SK-N-SH (cell line): ENCODE measurements at regions not wholly inside any gene's neighbourhood (a gene's known extent, or its start where the extent isn't known, plus 50 kb on each side); places are given as distances from the start of the nearest gene placed in this dataset.

ENCODE experiments used
- CTCF ChIA-PET: fragments of 300-600, 350-600 bp; formaldehyde crosslinking; extraction: SDS; loops from one replicate; lab custom pipeline; 2021; lab: Yijun Ruan, JAX
- POLR2A ChIA-PET: fragments of 350-600 bp; sonication (Branson Sonifier 250); formaldehyde crosslinking; extraction: SDS; loops from one replicate; lab custom pipeline; 2020; ENCODE audit warnings: antibody characterized with exemption, inconsistent platforms; lab: Yijun Ruan, JAX
- DNase-seq: peaks from one replicate; pipeline ENCODE4 v3.0.0; 2012
- H2AFZ ChIP-seq: fragments of 200-600 bp; sonication (generic); 2 replicates; pipeline ENCODE4 v1.8.1; 2016; ENCODE audit warnings: antibody characterized with exemption, mild to moderate bottlenecking, low read depth
- H3F3A ChIP-seq: fragments of 200-600 bp; sonication (generic); replicated peaks from 2 replicates; pipeline ENCODE3; 2016; ENCODE audit warnings: antibody characterized with exemption, mild to moderate bottlenecking; ENCODE audit not compliant: insufficient read depth
- H3K27ac ChIP-seq, 2 experiments: fragments of 200-500 bp in 1 of 2; fragments of 200-600 bp in 1 of 2; sonication (Bioruptor generic) in 1 of 2; sonication (generic), shearing (Covaris generic) in 1 of 2; 2 replicates each; pipeline versions ENCODE4 v1.5.1 to v1.6.1; 2014 to 2016; ENCODE audit warnings: low read depth in 2 of 2, inconsistent platforms in 1 of 2, low read length in 1 of 2, mild to moderate bottlenecking in 1 of 2, mixed read lengths in 1 of 2
- H3K27me3 ChIP-seq: fragments of 200-600 bp; sonication (generic), shearing (Covaris generic); 2 replicates; pipeline ENCODE4 v1.6.1; 2016; ENCODE audit warnings: mixed run types; ENCODE audit not compliant: insufficient read depth
- H3K36me3 ChIP-seq, 2 experiments: fragments of 200-500 bp in 1 of 2; fragments of 200-600 bp in 1 of 2; sonication (Bioruptor generic) in 1 of 2; sonication (generic) in 1 of 2; replicated peaks in 1 of 2; 2 replicates each; pipeline versions ENCODE3 to v1.5.1; 2014 to 2016; ENCODE audit warnings: low read length in 1 of 2, mild to moderate bottlenecking in 1 of 2; ENCODE audit not compliant: insufficient read depth in 2 of 2, control insufficient read depth in 1 of 2
- H3K4me1 ChIP-seq, 2 experiments: fragments of 200-500 bp in 1 of 2; fragments of 200-600 bp in 1 of 2; sonication (Bioruptor generic) in 1 of 2; sonication (generic), shearing (Covaris generic) in 1 of 2; 2 replicates each; pipeline versions ENCODE4 v1.5.1 to v1.6.1; 2014 to 2016; ENCODE audit warnings: low read depth in 1 of 2, low read length in 1 of 2, mixed run types in 1 of 2; ENCODE audit not compliant: insufficient read depth in 2 of 2, control insufficient read depth in 1 of 2
- H3K4me2 ChIP-seq: fragments of 200-600 bp; sonication (generic), shearing (Covaris generic); 2 replicates; pipeline ENCODE4 v1.6.1; 2017; ENCODE audit warnings: mixed run types
- H3K4me3 ChIP-seq, 2 experiments: fragments of 200-500 bp in 1 of 2; fragments of 200-600 bp in 1 of 2; sonication (Bioruptor generic) in 1 of 2; sonication (generic), shearing (Covaris generic) in 1 of 2; 2 replicates each; pipeline versions ENCODE4 v1.5.1 to v1.8.1; 2014 to 2016; ENCODE audit warnings: low read depth in 2 of 2, inconsistent platforms in 1 of 2, low read length in 1 of 2, mild to moderate bottlenecking in 1 of 2, mixed read lengths in 1 of 2, moderate library complexity in 1 of 2
- H3K79me2 ChIP-seq: fragments of 200-600 bp; sonication (generic); 2 replicates; pipeline ENCODE4 v1.8.1; 2017; ENCODE audit warnings: mild to moderate bottlenecking; ENCODE audit not compliant: insufficient read depth
- H3K9ac ChIP-seq: fragments of 200-600 bp; sonication (generic); 2 replicates; pipeline ENCODE4 v1.6.1; 2017; ENCODE audit warnings: mixed run types
- H3K9me2 ChIP-seq: fragments of 200-600 bp; sonication (generic); 2 replicates; pipeline ENCODE4 v1.6.1; 2017; ENCODE audit warnings: mixed run types
- H3K9me3 ChIP-seq: fragments of 200-600 bp; sonication (generic); 2 replicates; pipeline ENCODE4 v1.6.1; 2017; ENCODE audit warnings: mixed run types, mild to moderate bottlenecking, moderate library complexity
- H4K20me1 ChIP-seq: fragments of 200-600 bp; sonication (generic); 2 replicates; pipeline ENCODE4 v1.6.1; 2017; ENCODE audit warnings: mild to moderate bottlenecking, mixed run types; ENCODE audit not compliant: insufficient read depth
- CHD2 ChIP-seq: fragments of 150-350 bp; IDR thresholded peaks from 2 replicates; pipeline ENCODE4 v1.6.1; 2018; ENCODE audit warnings: low read length; ENCODE audit not compliant: partially characterized antibody
- EP300 ChIP-seq, 2 experiments: IDR thresholded peaks; 2 replicates each; pipeline versions ENCODE4 v1.4.0 to v1.6.1; 2012; ENCODE audit warnings: borderline replicate concordance in 1 of 2, low read depth in 1 of 2, low read length in 1 of 2
- EZH2phosphoT487 ChIP-seq: fragments of 200-600 bp; sonication (generic); IDR thresholded peaks from 2 replicates; pipeline ENCODE4 v1.6.1; 2017; ENCODE audit warnings: low read depth, mixed run types, mild to moderate bottlenecking, antibody characterized with exemption, moderate library complexity, borderline replicate concordance
- FOXJ3 ChIP-seq: sonication (generic); formaldehyde crosslinking; IDR thresholded peaks from 2 replicates; pipeline ENCODE4 v1.5.1; 2020; ENCODE audit warnings: mild to moderate bottlenecking, missing genetic modification reagents
- MEF2A ChIP-seq: IDR thresholded peaks from 2 replicates; pipeline ENCODE4 v1.4.0; 2012; ENCODE audit warnings: low read depth, borderline replicate concordance
- MXI1 ChIP-seq: IDR thresholded peaks from 2 replicates; pipeline ENCODE4 v1.6.1; 2012; ENCODE audit warnings: mild to moderate bottlenecking, low read depth, low read length, improper control_type of control experiment
- NFIC ChIP-seq: IDR thresholded peaks from 2 replicates; pipeline ENCODE4 v1.4.0; 2012; ENCODE audit warnings: borderline replicate concordance
- POLR2AphosphoS5 ChIP-seq: IDR thresholded peaks from 2 replicates; pipeline ENCODE4 v1.6.1; 2012; ENCODE audit warnings: low read depth, low read length
- RCOR1 ChIP-seq: fragments of 150-350 bp; IDR thresholded peaks from 2 replicates; pipeline ENCODE4 v1.6.1; 2017; ENCODE audit warnings: antibody characterized with exemption, low read length
- SIN3A ChIP-seq: IDR thresholded peaks from 2 replicates; pipeline ENCODE4 v1.6.1; 2012; ENCODE audit warnings: low read depth, mild to moderate bottlenecking, low read length, moderate library complexity, borderline replicate concordance
- SMC3 ChIP-seq: IDR thresholded peaks from 2 replicates; pipeline ENCODE4 v1.6.1; 2012; ENCODE audit warnings: low read depth, low read length, improper control_type of control experiment
- TAF1 ChIP-seq: IDR thresholded peaks from 2 replicates; pipeline ENCODE4 v1.6.1; 2012; ENCODE audit warnings: low read depth, mild to moderate bottlenecking, low read length, moderate library complexity, borderline replicate concordance
- TCF12 ChIP-seq: IDR thresholded peaks from 2 replicates; pipeline ENCODE4 v1.4.0; 2012
- TEAD4 ChIP-seq: IDR thresholded peaks from 2 replicates; pipeline ENCODE4 v1.4.0; 2012; ENCODE audit warnings: mild to moderate bottlenecking, borderline replicate concordance; ENCODE audit not compliant: insufficient read depth
- WGBS: methylation state at CpG from one replicate; pipeline ENCODE4 v1.1.6; 2017; ENCODE audit warnings: low lambda C conversion rate; 5-methylcytosine and 5-hydroxymethylcytosine counted together
- TF ChIP-seq, protein P1 (sequence below): IDR thresholded peaks from 2 replicates; pipeline ENCODE4 v1.4.0; 2012; ENCODE audit warnings: low read depth, borderline replicate concordance
- TF ChIP-seq, protein P2 (sequence below): fragments of 150-350 bp; IDR thresholded peaks from 2 replicates; pipeline ENCODE4 v1.6.1; 2017; ENCODE audit warnings: antibody characterized with exemption, low read length, low read depth, borderline replicate concordance
- TF ChIP-seq, protein P3 (sequence below): fragments of 150-350 bp; IDR thresholded peaks from 2 replicates; pipeline ENCODE4 v1.6.1; 2016; ENCODE audit warnings: mild to moderate bottlenecking, low read depth, low read length
- TF ChIP-seq, protein P4 (sequence below): IDR thresholded peaks from 2 replicates; pipeline ENCODE4 v1.4.0; 2012; ENCODE audit warnings: low read depth
- TF ChIP-seq, protein P5 (sequence below): IDR thresholded peaks from 2 replicates; pipeline ENCODE4; 2012
- TF ChIP-seq, protein P6 (sequence below): fragments of 200-600 bp; sonication (generic); IDR thresholded peaks from 2 replicates; pipeline ENCODE4 v1.6.1; 2017; ENCODE audit warnings: antibody characterized with exemption, mild to moderate bottlenecking, moderate library complexity

DNA sequence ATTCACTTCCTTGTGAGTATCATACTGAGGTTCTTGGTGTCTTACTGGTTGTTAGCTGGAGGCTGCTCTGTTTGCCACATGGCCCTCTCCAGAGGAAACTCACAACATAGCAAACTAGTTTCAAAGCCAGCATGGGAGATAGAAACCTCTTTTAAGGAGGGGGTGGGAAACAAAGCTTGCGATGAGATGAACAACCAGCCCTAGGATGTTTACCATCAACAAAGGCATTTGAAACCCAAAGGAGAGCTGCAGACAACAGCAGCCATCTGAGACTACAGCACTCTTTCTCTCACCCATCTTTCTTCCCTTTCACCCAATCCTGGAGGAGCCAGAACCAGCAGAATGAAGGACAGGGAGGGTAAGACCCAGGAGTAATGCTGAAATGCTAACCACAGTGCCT lies 182.1 kb downstream of the NEBL start:
- H3K4me3 ChIP-seq, result no peak overlapping the region
- no peak overlapping the region for H3K9ac ChIP-seq
- POLR2A ChIA-PET, result no interaction called here
- TF ChIP-seq SIN3A, result no peak
- TF ChIP-seq EZH2phosphoT487, result no peak
- no peak for TF ChIP-seq MXI1
- TF ChIP-seq, protein P1, sequence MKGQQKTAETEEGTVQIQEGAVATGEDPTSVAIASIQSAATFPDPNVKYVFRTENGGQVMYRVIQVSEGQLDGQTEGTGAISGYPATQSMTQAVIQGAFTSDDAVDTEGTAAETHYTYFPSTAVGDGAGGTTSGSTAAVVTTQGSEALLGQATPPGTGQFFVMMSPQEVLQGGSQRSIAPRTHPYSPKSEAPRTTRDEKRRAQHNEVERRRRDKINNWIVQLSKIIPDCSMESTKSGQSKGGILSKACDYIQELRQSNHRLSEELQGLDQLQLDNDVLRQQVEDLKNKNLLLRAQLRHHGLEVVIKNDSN, result no peak
- TF ChIP-seq RCOR1, result no peak
- TF ChIP-seq, protein P2, sequence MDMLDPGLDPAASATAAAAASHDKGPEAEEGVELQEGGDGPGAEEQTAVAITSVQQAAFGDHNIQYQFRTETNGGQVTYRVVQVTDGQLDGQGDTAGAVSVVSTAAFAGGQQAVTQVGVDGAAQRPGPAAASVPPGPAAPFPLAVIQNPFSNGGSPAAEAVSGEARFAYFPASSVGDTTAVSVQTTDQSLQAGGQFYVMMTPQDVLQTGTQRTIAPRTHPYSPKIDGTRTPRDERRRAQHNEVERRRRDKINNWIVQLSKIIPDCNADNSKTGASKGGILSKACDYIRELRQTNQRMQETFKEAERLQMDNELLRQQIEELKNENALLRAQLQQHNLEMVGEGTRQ, result no peak
- TF ChIP-seq TAF1, result no peak
- no peak for TF ChIP-seq NFIC
- no peak for TF ChIP-seq TEAD4
- TF ChIP-seq TCF12, result no peak
- TF ChIP-seq POLR2AphosphoS5, result no peak
- TF ChIP-seq EP300 (IDR thresholded peaks at IDR 0.05; ENCODE audit: borderline replicate concordance in 1 of 2, low read depth in 1 of 2, low read length in 1 of 2), result no peak
- TF ChIP-seq CHD2, result no peak
- TF ChIP-seq FOXJ3 (CRISPR knock-in tag), result no peak
- TF ChIP-seq, protein P3, sequence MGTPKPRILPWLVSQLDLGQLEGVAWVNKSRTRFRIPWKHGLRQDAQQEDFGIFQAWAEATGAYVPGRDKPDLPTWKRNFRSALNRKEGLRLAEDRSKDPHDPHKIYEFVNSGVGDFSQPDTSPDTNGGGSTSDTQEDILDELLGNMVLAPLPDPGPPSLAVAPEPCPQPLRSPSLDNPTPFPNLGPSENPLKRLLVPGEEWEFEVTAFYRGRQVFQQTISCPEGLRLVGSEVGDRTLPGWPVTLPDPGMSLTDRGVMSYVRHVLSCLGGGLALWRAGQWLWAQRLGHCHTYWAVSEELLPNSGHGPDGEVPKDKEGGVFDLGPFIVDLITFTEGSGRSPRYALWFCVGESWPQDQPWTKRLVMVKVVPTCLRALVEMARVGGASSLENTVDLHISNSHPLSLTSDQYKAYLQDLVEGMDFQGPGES, result no peak
- no peak for TF ChIP-seq SMC3
- TF ChIP-seq MEF2A, result no peak
- TF ChIP-seq, all 33 proteins: peak for 0
- Histone ChIP-seq H2AFZ (no peak overlapping the region), H3K4me2 (no peak overlapping the region), H3F3A (no peaks in the 10 kb centered on the region), H3K27me3 (no peaks in the 10 kb centered on the region), H3K27ac (no peak overlapping the region), H3K79me2 (no peaks in the 10 kb centered on the region), H3K9me3 (peaks cover 5% of the 10 kb centered on the region; the same call in 1 of the 2 replicates), H3K36me3 (no peaks in the 10 kb centered on the region), H3K4me1 (no peaks in the 10 kb centered on the region), H4K20me1 (no peaks in the 10 kb centered on the region), H3K9me2 (no peaks in the 10 kb centered on the region)
- no peak for DNase-seq
- WGBS, result no CpG with 5 or more reads among the region's 1 CpG
- CTCF ChIA-PET, result interaction anchor here (0.6 kb wide), 1 partner anchor 48 kb away, joined by 3 read pairs; no protein-coding TSS in a partner anchor

DNA sequence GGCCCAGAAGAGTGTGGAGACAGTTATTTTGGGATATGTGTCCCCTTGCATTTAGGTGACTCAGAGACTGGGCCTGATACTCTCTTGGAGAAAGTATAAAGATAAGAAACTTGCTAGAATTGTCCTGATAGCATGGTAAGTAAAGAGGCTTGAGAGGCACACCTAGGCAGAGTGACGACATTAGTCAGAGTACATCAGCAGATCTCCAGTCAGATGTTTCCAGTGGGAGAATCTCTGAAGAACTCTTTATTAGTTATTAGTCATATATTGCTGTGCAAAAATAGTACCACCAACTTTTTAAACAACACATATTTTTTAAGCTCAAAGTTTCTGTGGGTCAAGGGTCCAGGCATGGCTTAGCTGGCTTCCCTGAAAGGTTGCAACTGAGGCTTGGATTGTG lies 182.6 kb downstream of the NEBL start:
- TF ChIP-seq TEAD4 (no peak), SIN3A (no peak)
- TF ChIP-seq, protein P4, sequence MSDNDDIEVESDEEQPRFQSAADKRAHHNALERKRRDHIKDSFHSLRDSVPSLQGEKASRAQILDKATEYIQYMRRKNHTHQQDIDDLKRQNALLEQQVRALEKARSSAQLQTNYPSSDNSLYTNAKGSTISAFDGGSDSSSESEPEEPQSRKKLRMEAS, result no peak
- TF ChIP-seq, protein P5, sequence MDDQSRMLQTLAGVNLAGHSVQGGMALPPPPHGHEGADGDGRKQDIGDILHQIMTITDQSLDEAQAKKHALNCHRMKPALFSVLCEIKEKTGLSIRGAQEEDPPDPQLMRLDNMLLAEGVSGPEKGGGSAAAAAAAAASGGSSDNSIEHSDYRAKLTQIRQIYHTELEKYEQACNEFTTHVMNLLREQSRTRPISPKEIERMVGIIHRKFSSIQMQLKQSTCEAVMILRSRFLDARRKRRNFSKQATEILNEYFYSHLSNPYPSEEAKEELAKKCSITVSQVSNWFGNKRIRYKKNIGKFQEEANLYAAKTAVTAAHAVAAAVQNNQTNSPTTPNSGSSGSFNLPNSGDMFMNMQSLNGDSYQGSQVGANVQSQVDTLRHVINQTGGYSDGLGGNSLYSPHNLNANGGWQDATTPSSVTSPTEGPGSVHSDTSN, result no peak
- TF ChIP-seq, protein P6, sequence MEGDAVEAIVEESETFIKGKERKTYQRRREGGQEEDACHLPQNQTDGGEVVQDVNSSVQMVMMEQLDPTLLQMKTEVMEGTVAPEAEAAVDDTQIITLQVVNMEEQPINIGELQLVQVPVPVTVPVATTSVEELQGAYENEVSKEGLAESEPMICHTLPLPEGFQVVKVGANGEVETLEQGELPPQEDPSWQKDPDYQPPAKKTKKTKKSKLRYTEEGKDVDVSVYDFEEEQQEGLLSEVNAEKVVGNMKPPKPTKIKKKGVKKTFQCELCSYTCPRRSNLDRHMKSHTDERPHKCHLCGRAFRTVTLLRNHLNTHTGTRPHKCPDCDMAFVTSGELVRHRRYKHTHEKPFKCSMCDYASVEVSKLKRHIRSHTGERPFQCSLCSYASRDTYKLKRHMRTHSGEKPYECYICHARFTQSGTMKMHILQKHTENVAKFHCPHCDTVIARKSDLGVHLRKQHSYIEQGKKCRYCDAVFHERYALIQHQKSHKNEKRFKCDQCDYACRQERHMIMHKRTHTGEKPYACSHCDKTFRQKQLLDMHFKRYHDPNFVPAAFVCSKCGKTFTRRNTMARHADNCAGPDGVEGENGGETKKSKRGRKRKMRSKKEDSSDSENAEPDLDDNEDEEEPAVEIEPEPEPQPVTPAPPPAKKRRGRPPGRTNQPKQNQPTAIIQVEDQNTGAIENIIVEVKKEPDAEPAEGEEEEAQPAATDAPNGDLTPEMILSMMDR, result no peak
- TF ChIP-seq, all 33 proteins: peak for 0
- CTCF ChIA-PET, result no interaction called here

More for the DNA sequence above, 182.6 kb downstream of the NEBL start:
- POLR2A ChIA-PET, result no interaction called here
- 0% methylated on average over 1 of the region's 1 CpG for WGBS
- no peaks in the 10 kb centered on the region for H3K4me1 ChIP-seq
- peaks cover 5% of the 10 kb centered on the region; the same call in 1 of the 2 replicates for H3K9me3 ChIP-seq
- H3K27ac ChIP-seq, result no peak overlapping the region
- H3K9ac ChIP-seq, result no peak overlapping the region
- no peak overlapping the region for H3K4me3 ChIP-seq
- H3K4me2 ChIP-seq, result no peak overlapping the region
- no peaks in the 10 kb centered on the region for H4K20me1 ChIP-seq
- H3K27me3 ChIP-seq, result no peaks in the 10 kb centered on the region
- H3F3A ChIP-seq, result no peaks in the 10 kb centered on the region
- no peak for DNase-seq
- H3K9me2 ChIP-seq, result no peaks in the 10 kb centered on the region
- no peak overlapping the region for H2AFZ ChIP-seq
- no peaks in the 10 kb centered on the region for H3K36me3 ChIP-seq
- no peaks in the 10 kb centered on the region for H3K79me2 ChIP-seq
